DMS153 (cell line): ENCODE measurements at regions not wholly inside any gene's neighbourhood (a gene's known extent, or its start where the extent isn't known, plus 50 kb on each side); places are given as distances from the start of the nearest gene placed in this dataset.
A peak's percentile ranks its signal among the peaks of the same experiment; 100 is the strongest.
"Not testable (repeated sequence)": the region's sequence is repeated elsewhere in the genome, so short reads cannot be mapped to it uniquely, and the experiment has no call there.

Experiments used
- DNase-seq: peaks from one replicate; lab custom pipeline; 2025; lab: John Stamatoyannopoulos, UW

- no peak for DNase-seq
Measured at GRCh38 chr18:42328931-42329330, 373.9 kb downstream of the PIK3C3 start.

- DNase-seq = no peak
Measured at GRCh38 chr18:42330296-42330695, 375.3 kb downstream of the PIK3C3 start.

GRCh38 chr18:42333558-42333957 lies 378.5 kb downstream of the PIK3C3 start:
- no peak for DNase-seq

- no peak for DNase-seq
Measured at GRCh38 chr18:42334931-42335330, 379.9 kb downstream of the PIK3C3 start.

GRCh38 chr18:42336139-42336538 lies 381.1 kb downstream of the PIK3C3 start:
- no peak for DNase-seq

- not testable (repeated sequence) for DNase-seq
Measured at GRCh38 chr18:42337337-42337736, 382.3 kb downstream of the PIK3C3 start.

- DNase-seq = peak; percentile 37
Measured at GRCh38 chr18:42338683-42339082, 383.6 kb downstream of the PIK3C3 start.

- DNase-seq = peak; percentile 19
Measured at GRCh38 chr18:42339372-42339771, 384.3 kb downstream of the PIK3C3 start.

- DNase-seq = peak; percentile 2
Measured at GRCh38 chr18:42340423-42341009, 385.5 kb downstream of the PIK3C3 start.

GRCh38 chr18:42341423-42341822 lies 386.4 kb downstream of the PIK3C3 start:
- no peak for DNase-seq

GRCh38 chr18:42348722-42349121 lies 393.7 kb downstream of the PIK3C3 start:
- DNase-seq = no peak

- no peak for DNase-seq
Measured at GRCh38 chr18:42351455-42351854, 396.4 kb downstream of the PIK3C3 start.

- no peak for DNase-seq
Measured at GRCh38 chr18:42360716-42361115, 405.7 kb downstream of the PIK3C3 start.

- DNase-seq = no peak
Measured at GRCh38 chr18:42363446-42364441, 408.7 kb downstream of the PIK3C3 start.

GRCh38 chr18:42364766-42365165 lies 409.7 kb downstream of the PIK3C3 start:
- DNase-seq = no peak

GRCh38 chr18:42365591-42365990 lies 410.6 kb downstream of the PIK3C3 start:
- DNase-seq = peak; percentile 36

- no peak for DNase-seq
Measured at GRCh38 chr18:42373584-42373983, 418.6 kb downstream of the PIK3C3 start.

- DNase-seq = no peak
Measured at GRCh38 chr18:42374961-42375360, 419.9 kb downstream of the PIK3C3 start.

GRCh38 chr18:42378854-42379253 lies 423.8 kb downstream of the PIK3C3 start:
- DNase-seq = peak; percentile 37

GRCh38 chr18:42381236-42381635 lies 426.2 kb downstream of the PIK3C3 start:
- not testable (repeated sequence) for DNase-seq

- DNase-seq = peak; percentile 47
Measured at GRCh38 chr18:42392416-42392815, 437.4 kb downstream of the PIK3C3 start.

GRCh38 chr18:42392926-42393325 lies 437.9 kb downstream of the PIK3C3 start:
- no peak for DNase-seq

- no peak for DNase-seq
Measured at GRCh38 chr18:42394238-42394637, 439.2 kb downstream of the PIK3C3 start.
